ENCODE measurements at regions not wholly inside any gene's neighbourhood (a gene's known extent, or its start where the extent isn't known, plus 50 kb on each side); places are given as distances from the start of the nearest gene placed in this dataset.

GRCh38 chr16:73846356-73846755 is 450.3 kb upstream of the PSMD7 start:
- TF ChIP-seq CTCF (IDR thresholded peaks at IDR 0.05; ENCODE audit: low read depth, low read length, missing control alignments) = no peak
- in situ Hi-C loops (cut with HindIII; ENCODE audit: low sequenced_read_pairs) = no loop called here
- no peak for DNase-seq (ENCODE audit: low read depth)
- no peak overlapping the region for H3K4me3 ChIP-seq (ENCODE audit: low read depth, low read length)

- no peak for TF ChIP-seq CTCF (IDR thresholded peaks at IDR 0.05; ENCODE audit: low read depth, low read length, missing control alignments)
- H3K4me3 ChIP-seq (ENCODE audit: low read depth, low read length) = no peak overlapping the region
- in situ Hi-C loops (cut with HindIII; ENCODE audit: low sequenced_read_pairs) = no loop called here
- no peak for DNase-seq (ENCODE audit: low read depth)
These were observed 450.6 kb upstream of the PSMD7 start for GRCh38 chr16:73846007-73846330.

DNA sequence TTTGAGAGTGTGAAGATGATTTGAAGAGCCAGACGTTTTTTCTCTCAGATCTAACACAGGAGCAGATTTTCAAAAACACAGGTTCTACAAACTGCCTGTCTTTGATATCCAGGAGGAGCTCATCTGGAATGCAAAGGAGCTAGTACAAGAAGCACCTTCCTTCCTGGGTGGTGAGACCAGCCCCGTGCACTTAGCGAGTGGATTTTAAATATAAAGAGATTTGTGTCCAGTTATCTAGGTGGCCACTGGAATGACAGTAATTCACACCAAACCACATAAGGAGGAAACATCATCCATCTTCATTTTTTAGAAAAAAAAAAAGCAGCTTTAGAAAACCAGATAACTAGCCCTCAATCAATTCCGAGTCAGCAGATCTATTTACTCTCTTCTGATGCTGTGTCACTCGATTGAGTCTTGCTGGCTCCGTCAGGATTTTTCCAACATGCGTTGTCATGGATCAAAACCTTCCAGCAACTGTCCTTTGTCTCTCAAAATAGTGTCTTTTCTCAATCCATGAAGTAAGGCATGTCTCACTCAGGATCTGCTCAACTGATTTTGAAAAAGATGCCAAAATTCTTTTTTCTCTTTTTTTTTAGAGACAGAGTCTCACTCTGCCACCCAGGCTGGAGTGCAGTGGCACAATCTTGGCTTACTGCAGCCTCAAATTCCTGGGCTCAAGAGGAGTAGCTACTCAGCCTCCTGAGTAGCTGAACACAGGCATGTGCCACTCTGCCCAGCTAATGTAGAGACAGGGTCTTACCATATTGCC is 451.2 kb upstream of the PSMD7 start:
- H3K4me3 ChIP-seq (ENCODE audit: low read depth, low read length) = no peak overlapping the region
- DNase-seq (ENCODE audit: low read depth) = no peak
- in situ Hi-C loops (cut with HindIII; ENCODE audit: low sequenced_read_pairs) = no loop called here
- no peak for TF ChIP-seq CTCF (IDR thresholded peaks at IDR 0.05; ENCODE audit: low read depth, low read length, missing control alignments)

- in situ Hi-C loops (cut with HindIII; ENCODE audit: low sequenced_read_pairs) = no loop called here
- no peak for DNase-seq (ENCODE audit: low read depth)
- H3K4me3 ChIP-seq (ENCODE audit: low read depth, low read length) = no peak overlapping the region
- no peak for TF ChIP-seq CTCF (IDR thresholded peaks at IDR 0.05; ENCODE audit: low read depth, low read length, missing control alignments)
These were observed 455.9 kb upstream of the PSMD7 start for GRCh38 chr16:73840728-73841127.

DNA sequence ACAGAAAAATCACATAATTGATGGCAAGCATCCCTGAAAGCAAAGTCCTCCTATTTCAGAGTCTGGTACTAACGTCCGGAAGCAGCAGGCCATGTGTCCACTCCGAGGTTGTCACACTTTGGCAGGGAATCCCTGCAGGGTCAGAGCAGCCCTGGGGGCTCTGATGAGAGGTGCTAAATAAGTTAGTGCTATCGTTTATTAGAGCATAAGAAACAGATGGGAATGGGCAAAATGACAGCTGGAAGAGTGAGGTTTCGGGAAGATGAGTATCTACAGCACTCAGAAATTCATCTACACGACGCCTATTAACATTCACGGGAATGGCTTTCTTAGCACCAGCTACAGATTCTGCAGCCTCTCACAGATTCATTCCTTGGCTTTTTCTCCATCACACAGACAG is 465.4 kb upstream of the PSMD7 start:
- in situ Hi-C loops (cut with HindIII; ENCODE audit: low sequenced_read_pairs) = no loop called here
- no peak for DNase-seq (ENCODE audit: low read depth)
- H3K4me3 ChIP-seq (ENCODE audit: low read depth, low read length) = no peak overlapping the region
- no peak for TF ChIP-seq CTCF (IDR thresholded peaks at IDR 0.05; ENCODE audit: low read depth, low read length, missing control alignments)

DNA sequence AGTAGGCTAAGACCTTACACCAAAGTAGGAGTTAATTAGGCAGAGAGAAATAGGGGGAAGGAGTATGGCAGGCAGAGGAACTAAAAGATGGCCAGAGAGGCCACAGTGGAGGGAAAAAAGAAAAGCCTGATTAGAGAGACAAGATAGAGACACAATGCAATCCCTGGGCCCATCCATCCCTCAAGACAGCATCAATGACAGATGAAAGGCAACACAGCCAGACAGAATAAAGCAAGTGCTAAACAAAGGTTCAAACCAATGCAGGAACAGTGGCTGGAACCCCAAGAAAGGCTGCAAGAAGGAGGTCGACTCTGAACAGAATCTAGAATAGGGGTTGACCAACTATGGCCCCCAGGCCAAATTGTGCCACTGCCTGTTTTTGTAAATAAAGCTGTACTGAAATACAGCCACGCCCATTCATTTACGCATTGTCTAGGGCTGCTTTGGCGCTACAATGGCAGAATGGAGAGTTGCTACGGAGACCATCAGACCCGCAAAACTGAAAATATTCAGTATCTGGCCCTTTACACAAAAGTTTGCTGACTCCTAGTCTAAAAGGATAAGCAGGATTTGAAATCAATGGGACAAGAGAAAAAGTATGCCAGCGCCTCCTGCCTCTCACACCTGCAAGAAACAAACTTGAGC is 473.3 kb upstream of the PSMD7 start:
- TF ChIP-seq CTCF (IDR thresholded peaks at IDR 0.05; ENCODE audit: low read depth, low read length, missing control alignments) = no peak
- in situ Hi-C loops (cut with HindIII; ENCODE audit: low sequenced_read_pairs) = no loop called here
- no peak overlapping the region for H3K4me3 ChIP-seq (ENCODE audit: low read depth, low read length)
- DNase-seq (ENCODE audit: low read depth) = no peak

All from astrocyte of the cerebellum (primary cell).